Neural progenitor cell (in vitro differentiated cells): ENCODE measurements at regions not wholly inside any gene's neighbourhood (a gene's known extent, or its start where the extent isn't known, plus 50 kb on each side); places are given as distances from the start of the nearest gene placed in this dataset.

Experiments used
- DNase-seq: peaks from one replicate; pipeline ENCODE4 v3.0.0-alpha.2; 2016; ENCODE audit warnings: low spot score
- H2AFZ ChIP-seq: fragments of 200-600 bp; sonication (generic); replicated peaks from 2 replicates; pipeline ENCODE4 v1.6.1; 2016; ENCODE audit warnings: antibody characterized with exemption
- H3F3A ChIP-seq: fragments of 200-600 bp; sonication (generic); 2 replicates; pipeline ENCODE4 v1.6.1; 2016; ENCODE audit warnings: antibody characterized with exemption, low read depth
- H3K27ac ChIP-seq: fragments of 200-600 bp; sonication (generic); 2 replicates; pipeline ENCODE4 v1.5.1; 2016; ENCODE audit warnings: mild to moderate bottlenecking
- H3K27me3 ChIP-seq: fragments of 200-600 bp; sonication (generic); 2 replicates; pipeline ENCODE4 v1.6.1; 2016; ENCODE audit warnings: mild to moderate bottlenecking, moderate library complexity
- H3K36me3 ChIP-seq: fragments of 200-600 bp; sonication (generic); 2 replicates; pipeline ENCODE4 v1.5.1; 2016
- H3K4me1 ChIP-seq: fragments of 200-600 bp; sonication (generic); 2 replicates; pipeline ENCODE4 v1.6.1; 2016; ENCODE audit warnings: mixed run types
- H3K4me2 ChIP-seq: fragments of 200-600 bp; sonication (generic); 2 replicates; pipeline ENCODE4 v1.6.1; 2016
- H3K4me3 ChIP-seq: fragments of 200-600 bp; sonication (generic); 2 replicates; pipeline ENCODE4 v1.5.1; 2016
- H3K79me2 ChIP-seq: fragments of 200-600 bp; sonication (generic); 2 replicates; pipeline ENCODE4 v1.6.1; 2016; ENCODE audit warnings: low read depth
- H3K9ac ChIP-seq: fragments of 200-600 bp; sonication (generic); 2 replicates; pipeline ENCODE4 v1.6.1; 2016
- H3K9me3 ChIP-seq: fragments of 200-600 bp; sonication (generic); 2 replicates; pipeline ENCODE4 v1.5.1; 2016; ENCODE audit warnings: low read depth
- H4K20me1 ChIP-seq: fragments of 200-600 bp; sonication (generic); 2 replicates; pipeline ENCODE4 v1.6.1; 2016; ENCODE audit warnings: low read depth
- H3K27ac Mint-ChIP-seq: 3 replicates; pipeline ENCODE4 v1.8.0; 2021; ENCODE audit warnings: mixed read lengths
- H3K27me3 Mint-ChIP-seq: 2 replicates; pipeline ENCODE4 v1.8.0; 2022; ENCODE audit warnings: low read depth, mild to moderate bottlenecking, inconsistent platforms, moderate library complexity, mixed read lengths; ENCODE audit not compliant: insufficient read depth
- H3K36me3 Mint-ChIP-seq: 3 replicates; pipeline ENCODE4 v1.8.0; 2021; ENCODE audit warnings: mixed read lengths
- H3K4me1 Mint-ChIP-seq: 3 replicates; pipeline ENCODE4 v1.8.0; 2021; ENCODE audit warnings: mixed read lengths
- H3K4me3 Mint-ChIP-seq: 3 replicates; pipeline ENCODE4 v1.8.0; 2021; ENCODE audit warnings: mild to moderate bottlenecking, moderate library complexity, mixed read lengths
- H3K9me3 Mint-ChIP-seq: 3 replicates; pipeline ENCODE4 v1.8.0; 2020; ENCODE audit warnings: mixed read lengths
- EZH2 ChIP-seq: fragments of 200-600 bp; sonication (generic); IDR thresholded peaks from 2 replicates; pipeline ENCODE4 v1.6.1; 2017; ENCODE audit warnings: antibody characterized with exemption, mild to moderate bottlenecking, moderate library complexity
- EZH2phosphoT487 ChIP-seq: fragments of 200-600 bp; sonication (generic); IDR thresholded peaks from 2 replicates; pipeline ENCODE4 v1.6.1; 2017; ENCODE audit warnings: antibody characterized with exemption
- TF ChIP-seq, protein P1 (sequence below): fragments of 200-600 bp; sonication (generic); IDR thresholded peaks from 2 replicates; pipeline ENCODE4 v1.5.1; 2017; ENCODE audit warnings: antibody characterized with exemption, mild to moderate bottlenecking

DNA sequence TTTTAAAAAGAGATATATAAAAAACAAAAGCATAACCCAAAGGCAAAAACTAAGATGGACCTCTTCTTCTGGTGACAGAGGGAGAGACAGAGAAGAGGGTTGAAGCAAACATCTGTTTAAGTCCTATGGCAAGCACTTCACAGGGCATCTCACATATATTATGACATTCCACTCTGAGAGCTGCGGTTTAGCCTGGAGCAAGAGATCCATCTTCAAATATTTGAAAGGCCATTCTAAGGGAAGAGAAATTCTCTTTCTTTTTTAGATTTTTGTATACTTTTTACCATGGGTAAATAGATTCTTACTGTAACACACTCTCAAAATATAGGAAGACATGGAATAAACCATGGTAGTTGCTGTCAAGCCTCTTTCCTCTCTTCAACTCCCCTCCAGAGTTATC, 204.1 kb downstream of the GXYLT1 start:
- peaks cover 33% of the 10 kb centered on the region for H3K4me1 Mint-ChIP-seq
- no peak overlapping the region for H3K4me3 ChIP-seq
- H3K27ac Mint-ChIP-seq: peak overlapping the region; percentile 69
- H3K4me2 ChIP-seq: no peak overlapping the region
- H3K27me3 ChIP-seq: no peaks in the 10 kb centered on the region
- H3K79me2 ChIP-seq: no peaks in the 10 kb centered on the region
- peaks cover 8% of the 10 kb centered on the region for H3K9me3 ChIP-seq
- no peak overlapping the region for H3K27ac ChIP-seq
- H2AFZ ChIP-seq: no peak overlapping the region
- no peak overlapping the region for H3K4me3 Mint-ChIP-seq
- H3K27me3 Mint-ChIP-seq: peaks cover 3% of the 10 kb centered on the region
- H3K36me3 Mint-ChIP-seq: peaks cover 6% of the 10 kb centered on the region
- peaks cover 10% of the 10 kb centered on the region for H3F3A ChIP-seq
- no peaks in the 10 kb centered on the region for H4K20me1 ChIP-seq
- peaks cover 45% of the 10 kb centered on the region for H3K9me3 Mint-ChIP-seq
- TF ChIP-seq EZH2: no peak
- no peak overlapping the region for H3K9ac ChIP-seq
- H3K36me3 ChIP-seq: no peaks in the 10 kb centered on the region
- DNase-seq: no peak
- H3K4me1 ChIP-seq: peaks cover 21% of the 10 kb centered on the region

DNA sequence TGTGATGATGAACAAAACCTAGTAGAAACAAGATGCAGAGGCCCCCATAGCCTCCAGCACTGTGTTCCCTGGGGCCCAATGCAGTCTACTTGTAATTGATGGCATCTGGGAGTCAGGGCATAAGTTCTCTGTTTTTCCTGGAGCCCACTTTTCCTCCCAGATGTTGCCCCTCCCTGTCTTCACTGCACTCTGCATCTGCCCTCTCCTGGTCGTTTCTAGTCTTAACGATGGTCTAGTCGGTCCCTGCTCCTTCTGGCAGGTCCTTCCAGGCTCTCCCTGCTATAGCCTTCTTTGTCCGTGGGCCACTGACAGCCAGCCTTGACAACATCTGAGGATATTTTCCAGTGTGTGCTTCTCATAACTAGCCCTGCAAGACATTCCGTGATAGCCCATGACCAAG, 208.3 kb downstream of the GXYLT1 start:
- H3K36me3 Mint-ChIP-seq: peaks cover 2% of the 10 kb centered on the region
- H3K27ac ChIP-seq: no peak overlapping the region
- H3K27me3 Mint-ChIP-seq: peaks cover 3% of the 10 kb centered on the region
- H3K36me3 ChIP-seq: no peaks in the 10 kb centered on the region
- H3K9me3 Mint-ChIP-seq: peaks cover 33% of the 10 kb centered on the region
- H3K27me3 ChIP-seq: no peaks in the 10 kb centered on the region
- no peak overlapping the region for H3K4me2 ChIP-seq
- H3K4me3 Mint-ChIP-seq: no peak overlapping the region
- no peak overlapping the region for H2AFZ ChIP-seq
- H3K4me1 ChIP-seq: peaks cover 12% of the 10 kb centered on the region
- DNase-seq: no peak
- H4K20me1 ChIP-seq: no peaks in the 10 kb centered on the region
- H3K4me1 Mint-ChIP-seq: peaks cover 25% of the 10 kb centered on the region
- H3K4me3 ChIP-seq: no peak overlapping the region
- H3K79me2 ChIP-seq: no peaks in the 10 kb centered on the region
- no peak overlapping the region for H3K9ac ChIP-seq
- no peaks in the 10 kb centered on the region for H3K9me3 ChIP-seq
- TF ChIP-seq, protein P1, sequence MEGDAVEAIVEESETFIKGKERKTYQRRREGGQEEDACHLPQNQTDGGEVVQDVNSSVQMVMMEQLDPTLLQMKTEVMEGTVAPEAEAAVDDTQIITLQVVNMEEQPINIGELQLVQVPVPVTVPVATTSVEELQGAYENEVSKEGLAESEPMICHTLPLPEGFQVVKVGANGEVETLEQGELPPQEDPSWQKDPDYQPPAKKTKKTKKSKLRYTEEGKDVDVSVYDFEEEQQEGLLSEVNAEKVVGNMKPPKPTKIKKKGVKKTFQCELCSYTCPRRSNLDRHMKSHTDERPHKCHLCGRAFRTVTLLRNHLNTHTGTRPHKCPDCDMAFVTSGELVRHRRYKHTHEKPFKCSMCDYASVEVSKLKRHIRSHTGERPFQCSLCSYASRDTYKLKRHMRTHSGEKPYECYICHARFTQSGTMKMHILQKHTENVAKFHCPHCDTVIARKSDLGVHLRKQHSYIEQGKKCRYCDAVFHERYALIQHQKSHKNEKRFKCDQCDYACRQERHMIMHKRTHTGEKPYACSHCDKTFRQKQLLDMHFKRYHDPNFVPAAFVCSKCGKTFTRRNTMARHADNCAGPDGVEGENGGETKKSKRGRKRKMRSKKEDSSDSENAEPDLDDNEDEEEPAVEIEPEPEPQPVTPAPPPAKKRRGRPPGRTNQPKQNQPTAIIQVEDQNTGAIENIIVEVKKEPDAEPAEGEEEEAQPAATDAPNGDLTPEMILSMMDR: no peak
- TF ChIP-seq EZH2 (no peak), EZH2phosphoT487 (no peak)
- no peak overlapping the region for H3K27ac Mint-ChIP-seq
- no peaks in the 10 kb centered on the region for H3F3A ChIP-seq

DNA sequence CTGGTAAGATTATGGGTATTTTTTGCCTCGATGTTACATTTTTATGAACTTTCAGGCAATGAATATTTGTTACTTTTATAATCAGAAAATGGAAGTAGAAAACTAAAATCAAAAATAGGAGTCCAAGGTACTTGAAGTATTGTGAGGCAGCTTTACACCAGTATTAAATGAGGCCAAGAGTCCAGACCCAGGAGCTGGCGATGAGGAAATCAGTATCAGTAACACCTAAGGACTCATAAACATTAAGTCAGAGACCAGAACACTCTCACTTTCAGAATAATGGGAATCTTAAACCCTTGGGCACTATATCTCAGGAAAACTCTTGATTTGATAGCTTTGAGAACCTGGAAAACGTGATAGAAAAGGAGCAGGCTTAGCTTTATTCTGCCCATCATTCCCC, 208.8 kb downstream of the GXYLT1 start:
- DNase-seq: no peak
- no peaks in the 10 kb centered on the region for H3F3A ChIP-seq
- no peak overlapping the region for H3K9ac ChIP-seq
- H3K9me3 ChIP-seq: no peaks in the 10 kb centered on the region
- Mint-ChIP-seq H3K27me3 (peaks cover 3% of the 10 kb centered on the region), H3K36me3 (peaks cover 2% of the 10 kb centered on the region), H3K4me1 (peaks cover 21% of the 10 kb centered on the region), H3K9me3 (peaks cover 33% of the 10 kb centered on the region), H3K4me3 (no peak overlapping the region), H3K27ac (no peak overlapping the region)
- no peaks in the 10 kb centered on the region for H3K27me3 ChIP-seq
- H3K4me2 ChIP-seq: no peak overlapping the region
- H3K4me3 ChIP-seq: no peak overlapping the region
- H3K27ac ChIP-seq: no peak overlapping the region
- TF ChIP-seq, protein P1: no peak
- TF ChIP-seq EZH2 (no peak), EZH2phosphoT487 (no peak)
- H3K36me3 ChIP-seq: no peaks in the 10 kb centered on the region
- H3K79me2 ChIP-seq: no peaks in the 10 kb centered on the region
- peaks cover 9% of the 10 kb centered on the region for H3K4me1 ChIP-seq
- no peaks in the 10 kb centered on the region for H4K20me1 ChIP-seq
- H2AFZ ChIP-seq: no peak overlapping the region

DNA sequence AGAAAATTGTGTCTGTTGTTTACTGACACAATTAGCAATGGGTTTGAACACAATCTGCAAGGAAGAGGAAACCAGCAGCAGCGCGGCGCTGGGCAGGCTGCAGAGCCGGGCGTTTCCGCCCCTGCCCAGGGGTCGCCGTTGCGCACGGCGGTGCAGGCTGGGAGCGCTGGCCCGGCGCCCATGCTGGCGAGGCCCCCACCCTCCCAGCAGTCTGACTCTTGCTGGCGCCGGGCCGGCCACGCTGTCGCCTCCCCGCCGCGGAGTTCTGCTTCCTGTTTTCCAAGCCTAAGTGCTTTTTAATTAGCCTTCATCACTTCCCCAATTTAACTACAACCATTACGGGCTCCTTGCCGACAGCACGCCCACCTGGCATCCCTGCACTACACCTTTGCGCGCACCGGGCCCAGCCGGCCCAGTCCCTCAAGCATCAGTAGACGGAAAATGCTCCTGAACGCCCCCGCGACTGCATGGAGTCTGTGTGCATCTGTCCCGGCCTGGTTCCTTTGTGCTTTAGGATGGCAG, 212.1 kb downstream of the GXYLT1 start:
- no peaks in the 10 kb centered on the region for H3K36me3 ChIP-seq
- Mint-ChIP-seq H3K4me1 (peaks cover 12% of the 10 kb centered on the region), H3K4me3 (peak overlapping the region; percentile 78), H3K9me3 (peaks cover 30% of the 10 kb centered on the region), H3K27me3 (peaks cover 3% of the 10 kb centered on the region), H3K36me3 (peaks cover 2% of the 10 kb centered on the region), H3K27ac (peak overlapping the region; percentile 58)
- H3K9me3 ChIP-seq: no peaks in the 10 kb centered on the region
- H3K79me2 ChIP-seq: no peaks in the 10 kb centered on the region
- no peaks in the 10 kb centered on the region for H4K20me1 ChIP-seq
- peaks cover 9% of the 10 kb centered on the region for H3K4me1 ChIP-seq
- H3K4me2 ChIP-seq: peak overlapping the region; percentile 68
- H3F3A ChIP-seq: no peaks in the 10 kb centered on the region
- TF ChIP-seq, protein P1: peak; percentile 20
- TF ChIP-seq EZH2 (no peak), EZH2phosphoT487 (no peak)
- H3K9ac ChIP-seq: no peak overlapping the region
- H3K4me3 ChIP-seq: peak overlapping the region; percentile 34
- H3K27me3 ChIP-seq: no peaks in the 10 kb centered on the region
- no peak overlapping the region for H3K27ac ChIP-seq
- H2AFZ ChIP-seq: peak overlapping the region; percentile 95
- DNase-seq: peak; percentile 60
